ENCODE measurements at regions not wholly inside any gene's neighbourhood (a gene's known extent, or its start where the extent isn't known, plus 50 kb on each side); places are given as distances from the start of the nearest gene placed in this dataset.

DNA sequence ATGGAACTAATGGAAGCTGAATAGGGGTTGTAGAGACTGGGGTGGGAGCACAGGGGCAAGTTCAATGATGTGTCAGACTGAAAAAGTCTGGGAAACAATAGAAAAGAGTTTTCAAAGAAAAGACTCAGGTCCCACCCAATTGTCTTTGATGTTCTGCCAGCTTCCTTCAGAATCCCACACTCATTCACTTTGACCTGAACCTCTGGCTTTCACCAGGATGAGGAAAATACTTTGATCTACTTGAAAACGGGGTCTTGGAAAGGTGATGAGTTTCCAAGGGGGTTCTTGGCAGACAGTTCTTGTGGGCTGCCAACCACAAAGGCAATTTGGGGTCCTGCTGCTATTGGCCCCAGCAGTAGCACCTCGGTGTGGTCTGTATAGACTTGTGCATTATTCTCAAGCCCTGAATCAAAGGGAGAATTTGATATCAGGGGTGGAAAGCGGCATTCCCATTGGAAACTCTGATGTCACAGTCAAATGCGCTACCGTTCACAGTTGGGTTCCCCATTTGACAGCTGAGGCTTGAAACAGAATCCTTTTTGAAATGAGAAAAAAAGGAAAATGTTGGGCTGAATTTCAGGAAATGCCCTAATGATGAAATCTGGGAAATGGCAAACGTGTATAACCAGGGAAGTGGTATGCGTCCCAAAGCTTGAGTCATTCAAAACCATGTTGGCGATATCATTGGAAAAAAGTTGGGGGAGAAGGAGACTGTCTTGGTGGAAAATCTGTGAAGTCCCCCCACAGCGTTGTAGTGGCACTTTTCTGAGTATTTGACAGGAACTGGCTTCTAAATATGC is 229.2 kb upstream of the LRTM1 start:
- Mint-ChIP-seq H3K4me3 (no peak overlapping the region), H3K4me1 (ENCODE audit: unreplicated experiment) (peaks cover 10% of the 10 kb centered on the region), H3K9me3 (peaks cover 5% of the 10 kb centered on the region), H3K27me3 (peaks cover 23% of the 10 kb centered on the region), H3K36me3 (no peaks in the 10 kb centered on the region), H3K27ac (no peak overlapping the region)
- DNase-seq (ENCODE audit: extremely low spot score, unreplicated experiment), result no peak
- TF ChIP-seq, protein P1, sequence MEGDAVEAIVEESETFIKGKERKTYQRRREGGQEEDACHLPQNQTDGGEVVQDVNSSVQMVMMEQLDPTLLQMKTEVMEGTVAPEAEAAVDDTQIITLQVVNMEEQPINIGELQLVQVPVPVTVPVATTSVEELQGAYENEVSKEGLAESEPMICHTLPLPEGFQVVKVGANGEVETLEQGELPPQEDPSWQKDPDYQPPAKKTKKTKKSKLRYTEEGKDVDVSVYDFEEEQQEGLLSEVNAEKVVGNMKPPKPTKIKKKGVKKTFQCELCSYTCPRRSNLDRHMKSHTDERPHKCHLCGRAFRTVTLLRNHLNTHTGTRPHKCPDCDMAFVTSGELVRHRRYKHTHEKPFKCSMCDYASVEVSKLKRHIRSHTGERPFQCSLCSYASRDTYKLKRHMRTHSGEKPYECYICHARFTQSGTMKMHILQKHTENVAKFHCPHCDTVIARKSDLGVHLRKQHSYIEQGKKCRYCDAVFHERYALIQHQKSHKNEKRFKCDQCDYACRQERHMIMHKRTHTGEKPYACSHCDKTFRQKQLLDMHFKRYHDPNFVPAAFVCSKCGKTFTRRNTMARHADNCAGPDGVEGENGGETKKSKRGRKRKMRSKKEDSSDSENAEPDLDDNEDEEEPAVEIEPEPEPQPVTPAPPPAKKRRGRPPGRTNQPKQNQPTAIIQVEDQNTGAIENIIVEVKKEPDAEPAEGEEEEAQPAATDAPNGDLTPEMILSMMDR (conservative IDR thresholded peaks at IDR 0.05), result no peak

- no peaks in the 10 kb centered on the region for H3K9me3 Mint-ChIP-seq
- H3K27ac Mint-ChIP-seq, result no peak overlapping the region
- no peak for DNase-seq (ENCODE audit: extremely low spot score, unreplicated experiment)
- H3K36me3 Mint-ChIP-seq, result no peaks in the 10 kb centered on the region
- peaks cover 32% of the 10 kb centered on the region for H3K27me3 Mint-ChIP-seq
- H3K4me1 Mint-ChIP-seq (ENCODE audit: unreplicated experiment), result peaks cover 11% of the 10 kb centered on the region
- no peak overlapping the region for H3K4me3 Mint-ChIP-seq
- TF ChIP-seq, protein P1 (conservative IDR thresholded peaks at IDR 0.05), result no peak
Measured at GRCh38 chr3:55147856-55148720, 220.2 kb upstream of the LRTM1 start.

DNA sequence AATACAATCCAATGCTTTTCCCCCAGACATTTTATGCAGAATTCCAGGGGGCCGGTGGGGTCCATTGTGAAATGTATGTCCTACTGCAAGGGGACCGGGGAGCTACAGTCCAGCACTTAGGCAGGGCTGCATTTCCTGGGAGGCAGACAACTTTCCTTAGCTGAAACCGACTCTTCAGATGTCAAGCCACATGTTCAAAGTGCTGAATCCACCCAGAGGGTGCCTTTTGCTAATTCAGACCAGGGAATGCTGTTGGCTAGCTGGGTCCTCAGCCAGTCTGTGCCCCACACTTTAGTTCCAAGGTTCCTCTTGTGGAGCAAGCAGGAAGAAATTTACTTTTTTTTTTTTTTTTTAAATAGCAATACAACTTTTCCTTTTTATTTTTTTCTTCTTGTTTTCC is 219.5 kb upstream of the LRTM1 start:
- Mint-ChIP-seq H3K27me3 (peaks cover 28% of the 10 kb centered on the region), H3K4me3 (no peak overlapping the region), H3K4me1 (ENCODE audit: unreplicated experiment) (peaks cover 11% of the 10 kb centered on the region), H3K9me3 (no peaks in the 10 kb centered on the region), H3K27ac (no peak overlapping the region), H3K36me3 (no peaks in the 10 kb centered on the region)
- TF ChIP-seq, protein P1 (conservative IDR thresholded peaks at IDR 0.05), result no peak
- no peak for DNase-seq (ENCODE audit: extremely low spot score, unreplicated experiment)

DNA sequence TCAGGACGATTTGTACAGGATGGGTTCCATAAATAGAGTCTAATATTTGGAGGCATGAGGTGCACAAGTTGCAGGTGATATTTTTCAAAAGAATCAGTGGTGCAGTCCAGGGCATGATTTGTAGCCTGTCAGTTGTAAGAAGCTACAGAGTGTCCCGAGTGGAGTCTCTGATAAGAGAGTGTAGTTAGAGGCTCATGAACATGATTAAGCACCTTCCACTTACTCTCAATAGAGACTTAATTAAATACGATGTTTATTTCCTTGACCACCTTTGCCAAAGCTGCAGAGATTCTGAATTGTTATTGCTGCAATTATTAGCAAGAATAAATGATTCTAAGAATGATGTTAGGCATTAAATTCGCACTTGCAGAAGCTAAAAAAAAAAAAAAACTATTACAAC is 218.4 kb upstream of the LRTM1 start:
- TF ChIP-seq, protein P1 (conservative IDR thresholded peaks at IDR 0.05), result no peak
- Mint-ChIP-seq H3K4me3 (no peak overlapping the region), H3K9me3 (no peaks in the 10 kb centered on the region), H3K27ac (no peak overlapping the region), H3K4me1 (ENCODE audit: unreplicated experiment) (peaks cover 11% of the 10 kb centered on the region), H3K27me3 (peaks cover 26% of the 10 kb centered on the region), H3K36me3 (no peaks in the 10 kb centered on the region)
- no peak for DNase-seq (ENCODE audit: extremely low spot score, unreplicated experiment)

GRCh38 chr3:55144015-55144673 is 216.3 kb upstream of the LRTM1 start:
- TF ChIP-seq, protein P1 (conservative IDR thresholded peaks at IDR 0.05), result no peak
- no peaks in the 10 kb centered on the region for H3K9me3 Mint-ChIP-seq
- H3K27me3 Mint-ChIP-seq, result peaks cover 26% of the 10 kb centered on the region
- H3K4me3 Mint-ChIP-seq, result no peak overlapping the region
- H3K4me1 Mint-ChIP-seq (ENCODE audit: unreplicated experiment), result peaks cover 7% of the 10 kb centered on the region
- H3K36me3 Mint-ChIP-seq, result no peaks in the 10 kb centered on the region
- H3K27ac Mint-ChIP-seq, result no peak overlapping the region
- no peak for DNase-seq (ENCODE audit: extremely low spot score, unreplicated experiment)
